ENCODE measurements at regions not wholly inside any gene's neighbourhood (a gene's known extent, or its start where the extent isn't known, plus 50 kb on each side); places are given as distances from the start of the nearest gene placed in this dataset.

GRCh38 chr2:145096582-145096981, 576.7 kb upstream of the ZEB2 start:
- TF ChIP-seq ZBTB7A (tag by site-specific recombination; IDR thresholded peaks at IDR 0.05; ENCODE audit: low read depth), result no peak
- TF ChIP-seq CTCF (tag by site-specific recombination; IDR thresholded peaks at IDR 0.05), result no peak
- no peak for TF ChIP-seq ZNF146 (tag by site-specific recombination; IDR thresholded peaks at IDR 0.05)

Measured in HEK293 (cell line).